ENCODE measurements at regions not wholly inside any gene's neighbourhood (a gene's known extent, or its start where the extent isn't known, plus 50 kb on each side); places are given as distances from the start of the nearest gene placed in this dataset.

DNA sequence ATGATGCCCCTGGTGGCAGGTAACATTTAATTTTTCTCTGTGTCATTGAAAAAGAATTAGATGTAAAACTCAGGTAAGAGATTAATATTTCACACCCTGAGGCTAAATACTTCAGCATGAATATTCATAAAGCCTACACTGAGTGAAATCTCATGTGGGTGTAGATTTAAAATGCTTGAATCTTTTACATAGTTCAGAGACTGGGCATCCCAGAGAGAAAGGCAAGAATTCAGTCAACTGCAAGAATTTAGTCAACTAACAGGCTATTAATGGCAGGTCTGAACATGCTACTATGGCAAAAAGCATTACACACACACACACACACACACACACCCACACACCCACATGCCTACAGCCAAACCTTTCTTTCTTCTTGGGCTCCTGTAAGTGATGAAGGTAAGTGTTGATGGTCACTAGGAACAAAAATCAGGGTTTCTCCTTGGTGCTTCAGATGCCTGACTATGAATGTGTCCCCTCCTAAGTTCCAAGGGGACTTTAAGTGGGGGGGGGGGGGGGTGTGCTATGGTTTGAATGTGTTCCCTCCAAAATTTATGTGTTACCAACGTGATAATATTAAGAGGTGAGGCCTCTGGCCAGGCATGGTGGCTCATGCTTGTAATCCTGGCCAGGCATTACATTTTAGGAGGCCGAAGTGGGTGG, 63.7 kb upstream of the PSMD7 start:
- Mint-ChIP-seq H3K4me1 (no peaks in the 10 kb centered on the region), H3K9me3 (ENCODE audit: low read depth) (no peaks in the 10 kb centered on the region), H3K4me3 (no peak overlapping the region), H3K27me3 (peaks cover 5% of the 10 kb centered on the region), H3K36me3 (no peaks in the 10 kb centered on the region), H3K27ac (no peak overlapping the region)
- ATAC-seq = no peak
- DNase-seq = no peak
- CTCF ChIA-PET = no interaction called here

DNA sequence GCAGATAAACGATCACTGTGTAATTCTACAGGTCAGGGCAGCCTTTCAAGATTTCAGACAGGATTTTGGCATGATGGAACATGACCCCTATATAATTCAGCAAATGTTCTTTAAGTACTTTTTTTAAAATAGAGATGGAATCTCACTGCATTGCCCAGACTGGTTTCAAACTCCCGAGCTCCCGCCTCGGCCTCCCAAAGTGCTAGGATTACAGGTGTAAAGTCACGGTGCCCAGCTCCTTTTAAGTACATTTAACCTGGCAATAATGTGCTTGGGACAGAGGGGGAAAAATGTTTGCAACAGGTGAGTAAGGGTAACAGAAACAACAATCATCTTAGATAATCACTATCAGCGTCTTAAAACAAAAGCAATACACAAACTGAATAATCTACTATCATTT, 66.5 kb upstream of the PSMD7 start:
- no peaks in the 10 kb centered on the region for H3K4me1 Mint-ChIP-seq

GRCh38 chr16:74226338-74226954, 70.2 kb upstream of the PSMD7 start:
- DNase-seq (no peak), ATAC-seq (no peak)
- Mint-ChIP-seq H3K36me3 (no peaks in the 10 kb centered on the region), H3K27ac (no peak overlapping the region), H3K9me3 (ENCODE audit: low read depth) (no peaks in the 10 kb centered on the region), H3K4me3 (no peak overlapping the region), H3K4me1 (no peaks in the 10 kb centered on the region), H3K27me3 (peaks cover 20% of the 10 kb centered on the region)
- CTCF ChIA-PET = interaction anchor here (1.0 to 1.3 kb wide), 2 partner anchors 10 to 41 kb away, joined by 3 read pairs; no protein-coding TSS in a partner anchor

More for the DNA sequence above, 66.5 kb upstream of the PSMD7 start:
- CTCF ChIA-PET = no interaction called here
- H3K36me3 Mint-ChIP-seq = no peaks in the 10 kb centered on the region
- H3K27ac Mint-ChIP-seq = no peak overlapping the region
- no peak for DNase-seq
- no peaks in the 10 kb centered on the region for H3K9me3 Mint-ChIP-seq (ENCODE audit: low read depth)
- H3K27me3 Mint-ChIP-seq = peaks cover 13% of the 10 kb centered on the region
- ATAC-seq = no peak
- H3K4me3 Mint-ChIP-seq = no peak overlapping the region

DNA sequence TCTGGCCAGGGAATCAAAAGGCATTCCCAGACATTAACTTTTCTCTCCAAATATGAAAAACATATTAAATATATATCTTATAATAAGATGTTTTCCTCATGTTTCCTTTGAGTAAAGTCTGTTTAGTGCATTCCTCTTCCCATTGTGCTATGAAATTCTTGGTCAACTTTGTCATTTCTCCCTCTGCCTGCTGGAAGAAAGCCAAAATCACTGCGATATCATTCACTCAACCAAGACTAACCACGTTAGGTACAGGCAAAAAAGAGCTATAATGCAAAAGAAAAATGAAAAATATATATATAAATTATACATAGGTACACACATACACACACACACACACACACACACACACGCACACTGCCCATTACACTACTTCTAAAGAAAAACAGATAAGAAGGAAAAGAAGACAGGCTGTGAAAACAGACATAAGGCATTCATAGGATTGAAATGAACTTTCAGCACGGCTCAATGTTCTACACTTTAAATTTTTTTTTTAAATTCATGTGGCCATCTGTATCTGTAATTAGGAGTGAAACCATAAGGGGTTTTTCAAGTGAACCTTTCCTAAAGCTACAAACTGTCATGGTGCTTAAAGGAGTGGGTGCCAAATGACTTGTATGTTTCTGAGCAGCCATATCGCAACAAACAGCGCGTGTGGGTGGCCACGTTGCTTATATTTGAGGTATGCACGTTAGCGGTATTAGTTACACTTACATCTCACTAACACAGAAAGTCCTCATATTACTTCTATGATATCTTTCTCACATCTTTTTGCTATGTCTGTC, 71.6 kb upstream of the PSMD7 start:
- H3K9me3 Mint-ChIP-seq (ENCODE audit: low read depth) = no peaks in the 10 kb centered on the region
- H3K4me1 Mint-ChIP-seq = no peaks in the 10 kb centered on the region
- H3K27me3 Mint-ChIP-seq = peaks cover 20% of the 10 kb centered on the region
- no peaks in the 10 kb centered on the region for H3K36me3 Mint-ChIP-seq
- DNase-seq (no peak), ATAC-seq (no peak)
- CTCF ChIA-PET = no interaction called here
- H3K27ac Mint-ChIP-seq = no peak overlapping the region
- no peak overlapping the region for H3K4me3 Mint-ChIP-seq

GRCh38 chr16:74221828-74222227, 74.8 kb upstream of the PSMD7 start:
- no peak for ATAC-seq
- H3K36me3 Mint-ChIP-seq = no peaks in the 10 kb centered on the region
- H3K4me1 Mint-ChIP-seq = no peaks in the 10 kb centered on the region
- peaks cover 20% of the 10 kb centered on the region for H3K27me3 Mint-ChIP-seq
- no peak overlapping the region for H3K27ac Mint-ChIP-seq
- no peak overlapping the region for H3K4me3 Mint-ChIP-seq
- DNase-seq = no peak
- H3K9me3 Mint-ChIP-seq (ENCODE audit: low read depth) = no peaks in the 10 kb centered on the region
- CTCF ChIA-PET = no interaction called here

- CTCF ChIA-PET = no interaction called here
- Mint-ChIP-seq H3K36me3 (no peaks in the 10 kb centered on the region), H3K4me1 (no peaks in the 10 kb centered on the region), H3K4me3 (no peak overlapping the region), H3K27me3 (peaks cover 12% of the 10 kb centered on the region), H3K9me3 (ENCODE audit: low read depth) (no peaks in the 10 kb centered on the region), H3K27ac (no peak overlapping the region)
- ATAC-seq (no peak), DNase-seq (no peak)
Observed at GRCh38 chr16:74219706-74220105, 76.9 kb upstream of the PSMD7 start.

GRCh38 chr16:74218871-74219270, 77.7 kb upstream of the PSMD7 start:
- CTCF ChIA-PET = no interaction called here
- no peaks in the 10 kb centered on the region for H3K4me1 Mint-ChIP-seq
- no peak for ATAC-seq
- DNase-seq = no peak
- H3K4me3 Mint-ChIP-seq = no peak overlapping the region
- H3K36me3 Mint-ChIP-seq = no peaks in the 10 kb centered on the region
- H3K9me3 Mint-ChIP-seq (ENCODE audit: low read depth) = no peaks in the 10 kb centered on the region
- H3K27ac Mint-ChIP-seq = no peak overlapping the region
- H3K27me3 Mint-ChIP-seq = peaks cover 12% of the 10 kb centered on the region

DNA sequence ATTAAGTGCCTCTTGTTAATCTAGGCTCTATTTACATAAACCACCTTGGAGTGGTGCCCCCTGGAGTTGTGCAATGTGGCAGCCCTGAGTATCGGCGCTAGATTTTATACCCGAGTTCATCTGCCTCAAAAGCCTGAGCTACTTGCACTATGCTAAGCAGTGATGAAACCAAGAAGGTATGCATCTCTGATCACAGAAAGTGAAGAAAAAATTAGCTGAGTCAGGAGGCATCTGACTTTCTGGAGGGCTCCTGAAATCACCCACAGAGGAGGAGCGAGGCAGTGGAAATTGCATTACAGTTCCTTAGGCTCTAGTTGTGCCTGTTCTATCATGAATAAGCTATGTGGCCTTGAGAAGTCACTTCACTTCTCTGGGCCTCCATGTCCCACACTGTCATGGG, 80.3 kb upstream of the PSMD7 start:
- H3K9me3 Mint-ChIP-seq (ENCODE audit: low read depth) = no peaks in the 10 kb centered on the region
- H3K27ac Mint-ChIP-seq = no peak overlapping the region
- ATAC-seq (no peak), DNase-seq (no peak)
- H3K4me1 Mint-ChIP-seq = no peaks in the 10 kb centered on the region
- no peak overlapping the region for H3K4me3 Mint-ChIP-seq
- H3K27me3 Mint-ChIP-seq = peaks cover 4% of the 10 kb centered on the region
- no peaks in the 10 kb centered on the region for H3K36me3 Mint-ChIP-seq
- CTCF ChIA-PET = interaction anchor here (0.6 kb wide), 1 partner anchor 10 kb away, joined by 3 read pairs; no protein-coding TSS in a partner anchor

GRCh38 chr16:74215249-74215648, 81.4 kb upstream of the PSMD7 start:
- ATAC-seq (no peak), DNase-seq (no peak)
- Mint-ChIP-seq H3K36me3 (no peaks in the 10 kb centered on the region), H3K27ac (no peak overlapping the region), H3K4me1 (no peaks in the 10 kb centered on the region), H3K9me3 (ENCODE audit: low read depth) (no peaks in the 10 kb centered on the region), H3K4me3 (no peak overlapping the region), H3K27me3 (peaks cover 4% of the 10 kb centered on the region)
- CTCF ChIA-PET = interaction anchor here (1.2 kb wide), 1 partner anchor 58 kb away, joined by 3 read pairs; no protein-coding TSS in a partner anchor

GRCh38 chr16:74213372-74213771, 83.2 kb upstream of the PSMD7 start:
- Mint-ChIP-seq H3K9me3 (ENCODE audit: low read depth) (no peaks in the 10 kb centered on the region), H3K27me3 (peaks cover 4% of the 10 kb centered on the region), H3K4me1 (no peaks in the 10 kb centered on the region), H3K36me3 (no peaks in the 10 kb centered on the region), H3K27ac (no peak overlapping the region), H3K4me3 (no peak overlapping the region)
- CTCF ChIA-PET = no interaction called here
- no peak for DNase-seq
- no peak for ATAC-seq

- DNase-seq = no peak
- ATAC-seq = no peak
- no peak overlapping the region for H3K4me3 Mint-ChIP-seq
- no peaks in the 10 kb centered on the region for H3K4me1 Mint-ChIP-seq
- no peaks in the 10 kb centered on the region for H3K9me3 Mint-ChIP-seq (ENCODE audit: low read depth)
- H3K27me3 Mint-ChIP-seq = peaks cover 4% of the 10 kb centered on the region
- no peaks in the 10 kb centered on the region for H3K36me3 Mint-ChIP-seq
- H3K27ac Mint-ChIP-seq = no peak overlapping the region
- CTCF ChIA-PET = no interaction called here
Observed at GRCh38 chr16:74210245-74210644, 86.4 kb upstream of the PSMD7 start.

DNA sequence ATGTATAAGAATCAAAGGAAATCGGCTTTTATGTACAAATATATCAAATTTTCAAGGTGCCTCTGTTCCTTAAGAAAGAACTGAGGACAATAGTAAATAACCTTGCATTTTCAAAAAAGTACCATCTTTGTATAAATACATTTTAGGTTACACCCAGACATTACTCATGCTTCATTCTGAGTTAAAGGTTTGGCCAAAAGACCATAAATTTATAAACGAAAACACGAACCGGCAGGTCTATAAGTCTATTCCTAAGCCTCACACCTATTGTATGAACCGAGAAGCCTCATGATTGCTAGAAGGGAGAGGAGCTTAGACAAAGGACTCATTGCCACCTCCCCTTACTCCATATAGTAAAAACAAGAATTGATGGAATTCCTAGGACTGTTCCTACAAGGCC, 94.6 kb upstream of the PSMD7 start:
- Mint-ChIP-seq H3K36me3 (no peaks in the 10 kb centered on the region), H3K9me3 (ENCODE audit: low read depth) (no peaks in the 10 kb centered on the region), H3K4me1 (no peaks in the 10 kb centered on the region), H3K4me3 (no peak overlapping the region), H3K27me3 (peaks cover 7% of the 10 kb centered on the region), H3K27ac (no peak overlapping the region)
- CTCF ChIA-PET = no interaction called here
- no peak for DNase-seq
- no peak for ATAC-seq

GRCh38 chr16:74201576-74201975, 95.0 kb upstream of the PSMD7 start:
- DNase-seq = no peak
- Mint-ChIP-seq H3K27ac (no peak overlapping the region), H3K9me3 (ENCODE audit: low read depth) (no peaks in the 10 kb centered on the region), H3K36me3 (no peaks in the 10 kb centered on the region), H3K27me3 (peaks cover 7% of the 10 kb centered on the region), H3K4me3 (no peak overlapping the region), H3K4me1 (no peaks in the 10 kb centered on the region)
- CTCF ChIA-PET = no interaction called here
- no peak for ATAC-seq

- H3K27ac Mint-ChIP-seq = no peak overlapping the region
- ATAC-seq = no peak
- H3K4me1 Mint-ChIP-seq = no peaks in the 10 kb centered on the region
- peaks cover 7% of the 10 kb centered on the region for H3K27me3 Mint-ChIP-seq
- no peak overlapping the region for H3K4me3 Mint-ChIP-seq
- H3K36me3 Mint-ChIP-seq = no peaks in the 10 kb centered on the region
- no peak for DNase-seq
- no peaks in the 10 kb centered on the region for H3K9me3 Mint-ChIP-seq (ENCODE audit: low read depth)
- CTCF ChIA-PET = no interaction called here
Observed at GRCh38 chr16:74200921-74201320, 95.7 kb upstream of the PSMD7 start.
